GM13977 (cell line): ENCODE measurements at regions not wholly inside any gene's neighbourhood (a gene's known extent, or its start where the extent isn't known, plus 50 kb on each side); places are given as distances from the start of the nearest gene placed in this dataset.

Experiments used
- DNase-seq: peaks from one replicate; pipeline ENCODE4 v3.0.0; 2012; ENCODE audit warnings: low spot score
- CTCF ChIP-seq: IDR thresholded peaks from 2 replicates; pipeline ENCODE4 v1.5.1; 2012; ENCODE audit warnings: mild to moderate bottlenecking, control low read depth; ENCODE audit not compliant: insufficient read depth; ENCODE audit errors: extremely low read depth, missing control alignments
- in situ Hi-C: fragments of 300-500 bp; cut with MboI; formaldehyde crosslinking; loops from one replicate; pipeline ENCODE4 v1.12.0; 2022; ENCODE audit warnings: low sequenced_read_pairs, low pct_unique_long_range_greater_than_20kb, mixed read lengths, inconsistent platforms; ENCODE audit not compliant: unreplicated experiment

DNA sequence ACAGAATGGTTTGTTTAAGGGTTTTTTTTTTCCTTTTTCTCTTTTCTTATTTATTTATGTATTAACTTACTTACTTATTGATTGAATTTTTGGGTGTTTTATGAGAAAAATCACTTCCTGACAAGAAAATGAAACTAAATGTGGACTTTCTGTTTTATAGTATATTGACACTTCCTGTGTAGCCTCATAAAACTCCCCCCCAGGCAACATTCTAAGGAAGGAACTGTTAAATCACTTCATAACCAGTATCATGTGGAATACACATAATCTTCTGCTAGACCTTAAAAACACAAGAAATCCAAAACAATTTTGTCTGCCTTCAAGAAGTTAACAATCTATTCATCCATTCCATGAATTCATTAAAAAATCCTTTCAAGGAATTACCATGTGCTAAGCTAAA lies 164.1 kb upstream of the TOM1L1 start:
- in situ Hi-C loops: no loop called here
- no peak for TF ChIP-seq CTCF
- no peak for DNase-seq

GRCh38 chr17:54738496-54738895 lies 162.2 kb upstream of the TOM1L1 start:
- no peak for DNase-seq
- in situ Hi-C loops: no loop called here
- no peak for TF ChIP-seq CTCF

GRCh38 chr17:54744750-54745149 lies 155.9 kb upstream of the TOM1L1 start:
- no peak for TF ChIP-seq CTCF
- in situ Hi-C loops: no loop called here
- no peak for DNase-seq

- in situ Hi-C loops: no loop called here
- TF ChIP-seq CTCF: no peak
- no peak for DNase-seq
Observed at GRCh38 chr17:54745239-54745638, 155.4 kb upstream of the TOM1L1 start.

DNA sequence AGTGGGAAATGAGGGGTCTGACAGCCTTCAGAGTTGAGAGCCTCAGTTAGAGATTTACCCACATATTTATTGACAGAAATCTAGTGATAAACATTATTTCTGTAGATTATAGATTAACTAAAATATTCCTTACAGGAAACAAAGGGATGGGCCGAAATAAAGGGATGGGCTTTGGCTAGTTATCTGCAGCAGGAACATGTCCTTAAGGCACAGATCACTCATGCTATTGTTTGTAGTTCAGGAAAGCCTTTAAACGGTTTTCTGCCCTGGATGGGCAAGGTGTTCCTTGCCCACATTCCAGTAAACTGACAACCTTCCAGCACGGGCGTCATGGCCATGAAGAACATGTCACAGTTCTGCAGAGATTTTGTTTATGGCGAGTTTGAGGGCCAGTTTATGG lies 154.8 kb upstream of the TOM1L1 start:
- in situ Hi-C loops: no loop called here

GRCh38 chr17:54749157-54749556 lies 151.5 kb upstream of the TOM1L1 start:
- DNase-seq: no peak
- TF ChIP-seq CTCF: no peak
- in situ Hi-C loops: no loop called here

More for the DNA sequence above, 154.8 kb upstream of the TOM1L1 start:
- no peak for DNase-seq
- no peak for TF ChIP-seq CTCF

DNA sequence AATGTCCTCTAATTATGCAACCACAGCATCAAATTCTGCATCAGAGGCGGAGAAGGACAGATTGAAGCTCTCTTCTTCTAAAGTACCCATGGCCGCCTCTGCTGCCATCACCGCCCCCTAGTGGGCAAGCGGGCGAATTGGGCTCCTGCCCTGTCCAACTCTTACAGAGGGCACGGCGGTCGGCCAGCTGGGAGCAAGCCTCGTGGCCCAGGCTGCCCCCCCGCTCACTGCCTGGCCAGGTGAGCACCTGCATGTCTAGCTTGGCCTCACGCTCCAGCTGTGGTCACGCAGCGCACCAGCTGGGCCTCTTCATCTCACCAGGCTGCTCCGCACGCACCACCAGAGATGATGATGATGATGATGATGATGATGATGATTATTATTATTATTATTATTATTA lies 146.1 kb upstream of the TOM1L1 start:
- no peak for DNase-seq
- peak; percentile 34 for TF ChIP-seq CTCF
- in situ Hi-C loops: no loop called here
